Upper lobe of right lung (tissue), 1 donor: ENCODE measurements at regions not wholly inside any gene's neighbourhood (a gene's known extent, or its start where the extent isn't known, plus 50 kb on each side); places are given as distances from the start of the nearest gene placed in this dataset.

ENCODE experiments used
- ATAC-seq: fragments of 200-7000 bp; cut with Tn5 transposase; one replicate; pipeline ENCODE4 v1.9.1; 2020; ENCODE audit warnings: mild to moderate bottlenecking, moderate library complexity
- DNase-seq: peaks from one replicate; pipeline ENCODE4 v3.0.0-alpha.2; 2020
- H3K27ac ChIP-seq: fragments of 200-600 bp; one replicate; pipeline ENCODE4 v1.8.0; 2022
- H3K27me3 ChIP-seq: fragments of 200-600 bp; one replicate; pipeline ENCODE4 v1.8.0; 2022; ENCODE audit warnings: mild to moderate bottlenecking
- H3K36me3 ChIP-seq: fragments of 200-600 bp; one replicate; pipeline ENCODE4 v1.8.0; 2022
- H3K4me1 ChIP-seq: fragments of 200-600 bp; one replicate; pipeline ENCODE4 v1.8.0; 2022
- H3K4me3 ChIP-seq: fragments of 200-600 bp; one replicate; pipeline ENCODE4 v1.8.0; 2022; ENCODE audit warnings: mild to moderate bottlenecking
- H3K9me3 ChIP-seq: fragments of 200-600 bp; one replicate; pipeline ENCODE4 v1.8.0; 2022
- CTCF ChIP-seq: fragments of 200-600 bp; IDR thresholded peaks from one replicate; pipeline ENCODE4 v1.8.0; 2022; ENCODE audit warnings: antibody characterized with exemption
- intact Hi-C: fragments of 100-400 bp; cut with DNase I; formaldehyde crosslinking; loops from one replicate; pipeline ENCODE4 v1.11.0; 2022
- donor health status: DM: no; HTN: yes; CAD: no; lungs with severe emphysema.

GRCh38 chr5:143887903-143888665 lies 76.1 kb downstream of the HMHB1 start:
- Histone ChIP-seq H3K36me3 (no peaks in the 10 kb centered on the region), H3K9me3 (no peaks in the 10 kb centered on the region), H3K27ac (no peak overlapping the region), H3K4me1 (no peaks in the 10 kb centered on the region), H3K4me3 (no peak overlapping the region), H3K27me3 (no peaks in the 10 kb centered on the region)
- DNase-seq (no peak), ATAC-seq (no peak)
- intact Hi-C loops, result no loop called here
- no peak for TF ChIP-seq CTCF

- Histone ChIP-seq H3K4me3 (no peak overlapping the region), H3K36me3 (no peaks in the 10 kb centered on the region), H3K4me1 (no peaks in the 10 kb centered on the region), H3K27ac (no peak overlapping the region), H3K27me3 (no peaks in the 10 kb centered on the region), H3K9me3 (no peaks in the 10 kb centered on the region)
- DNase-seq, result no peak
- no peak for ATAC-seq
- intact Hi-C loops, result no loop called here
- no peak for TF ChIP-seq CTCF
Observed at GRCh38 chr5:143888912-143889311, 77.0 kb downstream of the HMHB1 start.

GRCh38 chr5:143889986-143890385 lies 78.0 kb downstream of the HMHB1 start:
- Histone ChIP-seq H3K4me3 (no peak overlapping the region), H3K4me1 (no peaks in the 10 kb centered on the region), H3K36me3 (no peaks in the 10 kb centered on the region), H3K27ac (no peak overlapping the region), H3K27me3 (no peaks in the 10 kb centered on the region), H3K9me3 (no peaks in the 10 kb centered on the region)
- ATAC-seq, result no peak
- no peak for DNase-seq
- TF ChIP-seq CTCF, result no peak
- intact Hi-C loops, result no loop called here

GRCh38 chr5:143890487-143890886 lies 78.5 kb downstream of the HMHB1 start:
- Histone ChIP-seq H3K27me3 (no peaks in the 10 kb centered on the region), H3K4me3 (no peak overlapping the region), H3K36me3 (no peaks in the 10 kb centered on the region), H3K4me1 (no peaks in the 10 kb centered on the region), H3K27ac (no peak overlapping the region), H3K9me3 (no peaks in the 10 kb centered on the region)
- DNase-seq (no peak), ATAC-seq (no peak)
- intact Hi-C loops, result no loop called here
- no peak for TF ChIP-seq CTCF

- DNase-seq (no peak), ATAC-seq (no peak)
- intact Hi-C loops, result no loop called here
- no peak overlapping the region for H3K27ac ChIP-seq
- no peaks in the 10 kb centered on the region for H3K27me3 ChIP-seq
- H3K4me3 ChIP-seq, result no peak overlapping the region
- no peaks in the 10 kb centered on the region for H3K9me3 ChIP-seq
- TF ChIP-seq CTCF, result no peak
- no peaks in the 10 kb centered on the region for H3K36me3 ChIP-seq
- H3K4me1 ChIP-seq, result no peaks in the 10 kb centered on the region
Observed at GRCh38 chr5:143892271-143892670, 80.3 kb downstream of the HMHB1 start.

- ATAC-seq (no peak), DNase-seq (no peak)
- Histone ChIP-seq H3K27me3 (no peaks in the 10 kb centered on the region), H3K27ac (no peak overlapping the region), H3K4me3 (no peak overlapping the region), H3K36me3 (no peaks in the 10 kb centered on the region), H3K9me3 (no peaks in the 10 kb centered on the region), H3K4me1 (no peaks in the 10 kb centered on the region)
- no peak for TF ChIP-seq CTCF
- intact Hi-C loops, result no loop called here
Observed at GRCh38 chr5:143892908-143893307, 80.9 kb downstream of the HMHB1 start.
